GM21619 (cell line): ENCODE measurements at regions not wholly inside any gene's neighbourhood (a gene's known extent, or its start where the extent isn't known, plus 50 kb on each side); places are given as distances from the start of the nearest gene placed in this dataset.
"Not testable (repeated sequence)": the region's sequence is repeated elsewhere in the genome, so short reads cannot be mapped to it uniquely, and the experiment has no call there.

Source experiments
- ATAC-seq: cut with Tn5 transposase; IDR thresholded peaks from one replicate; pipeline ENCODE4 v1.9.1; 2021; ENCODE audit not compliant: unreplicated experiment

DNA sequence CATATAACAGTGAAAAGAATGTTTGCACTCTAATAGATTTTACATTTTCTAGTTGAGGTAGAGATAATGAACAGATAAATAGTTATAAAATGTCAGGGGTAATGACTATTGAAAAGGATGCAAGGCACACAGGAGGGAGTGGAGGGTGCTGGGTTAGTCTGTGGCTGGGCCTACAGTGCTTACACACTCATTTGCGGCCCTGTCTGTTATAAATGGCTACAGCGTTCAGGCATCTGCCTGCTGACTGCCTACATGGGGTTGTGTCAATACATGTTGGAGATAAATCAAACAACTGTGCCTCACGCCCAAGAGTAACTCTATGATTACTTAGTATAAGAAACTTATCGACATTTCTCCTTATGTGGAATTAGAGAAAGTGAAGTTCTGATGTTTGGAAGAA is 313.3 kb downstream of the ACTR3B start:
- ATAC-seq, result no peak

DNA sequence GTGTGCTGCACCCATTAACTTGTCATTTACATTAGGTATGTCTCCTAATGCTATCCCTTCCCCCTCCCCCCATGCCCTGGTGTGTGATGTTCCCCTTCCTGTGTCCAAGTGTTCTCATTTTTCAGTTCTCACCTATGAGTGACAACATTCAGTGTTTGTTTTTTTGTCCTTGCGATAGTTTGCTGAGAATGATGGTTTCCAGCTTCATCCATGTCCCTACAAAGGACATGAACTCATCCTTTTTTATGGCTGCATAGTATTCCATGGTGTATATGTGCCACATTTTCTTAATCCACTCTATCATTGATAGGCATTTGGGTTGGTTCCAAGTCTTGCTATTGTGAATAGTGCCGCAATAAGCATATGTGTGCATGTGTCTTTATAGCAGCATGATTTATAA is 316.7 kb downstream of the ACTR3B start:
- not testable (repeated sequence) for ATAC-seq

DNA sequence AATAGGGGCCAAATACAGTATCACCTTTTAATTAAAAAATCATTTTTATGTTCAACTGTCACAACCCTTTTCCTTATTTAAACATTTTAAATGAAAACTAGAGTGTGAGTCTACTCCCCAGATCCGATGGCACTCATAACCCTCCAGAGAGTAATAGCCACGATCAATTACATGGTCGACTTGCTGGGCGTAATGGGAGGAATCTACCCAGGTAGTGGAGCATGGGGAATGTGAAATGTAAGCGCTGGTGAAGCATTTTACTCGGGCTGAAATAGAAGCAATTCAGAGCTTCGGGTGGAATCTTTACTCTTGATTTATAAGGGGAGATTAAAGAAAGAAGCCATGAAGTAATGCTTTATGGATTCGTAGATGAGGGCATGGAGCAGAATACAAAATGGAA is 321.9 kb downstream of the ACTR3B start:
- ATAC-seq, result no peak

DNA sequence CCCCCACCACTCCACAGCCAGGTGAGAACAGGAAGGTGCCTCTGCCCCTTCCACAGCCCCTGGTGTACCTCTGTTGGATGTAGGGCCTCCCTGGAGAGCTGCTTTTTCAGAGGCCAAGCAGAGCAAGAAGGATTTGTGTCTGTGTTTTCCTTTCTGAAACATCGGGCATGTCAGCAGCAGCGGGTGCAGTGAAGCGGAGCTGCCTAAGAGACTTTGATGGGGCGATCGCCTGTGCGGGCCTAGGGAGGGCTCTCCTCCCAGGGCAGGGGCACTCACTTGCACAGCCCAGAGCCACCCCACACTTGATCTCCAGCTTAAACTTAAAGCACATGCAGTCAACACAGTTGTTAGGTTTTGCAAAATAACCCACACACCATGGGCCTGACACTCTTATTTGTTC is 324.7 kb downstream of the ACTR3B start:
- no peak for ATAC-seq

DNA sequence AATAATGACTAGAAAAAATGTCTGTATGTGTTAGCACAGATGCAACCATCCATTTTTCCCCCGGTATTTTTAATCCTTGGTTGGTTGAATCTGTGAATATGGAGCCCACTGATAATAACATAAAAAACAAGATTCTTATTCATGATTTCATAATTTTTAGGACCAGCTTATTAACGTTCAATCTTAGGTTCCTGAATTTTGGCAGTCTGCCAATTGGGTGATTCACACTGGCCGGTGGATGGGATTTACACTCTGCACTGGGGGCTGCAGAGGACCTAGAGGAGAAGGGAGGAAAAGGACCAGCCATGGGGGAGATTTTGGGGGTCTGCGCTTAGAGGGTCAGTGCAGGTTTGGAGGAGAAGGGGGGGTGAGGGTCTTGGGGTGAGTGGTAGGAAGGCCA is 327.9 kb downstream of the ACTR3B start:
- no peak for ATAC-seq

DNA sequence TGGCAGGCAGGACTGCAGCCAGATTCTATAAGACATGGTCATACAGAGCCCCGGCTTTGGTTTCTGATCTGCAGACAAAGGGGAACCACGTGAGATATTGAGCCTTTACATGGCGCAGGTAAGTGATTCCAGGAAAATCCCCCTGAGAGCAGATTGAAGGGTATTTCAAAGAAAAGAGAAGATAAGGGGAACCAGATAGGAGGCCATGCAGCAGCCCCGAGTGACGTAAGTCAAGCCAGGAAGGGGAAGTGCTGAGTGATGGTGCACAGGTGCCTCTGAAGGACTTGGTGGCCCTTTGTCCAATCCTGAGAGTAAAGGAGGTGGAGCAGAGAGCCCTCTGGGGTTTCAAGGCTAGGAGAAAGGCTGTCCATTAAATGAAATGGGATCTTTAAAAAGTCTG is 329.0 kb downstream of the ACTR3B start:
- ATAC-seq, result no peak

DNA sequence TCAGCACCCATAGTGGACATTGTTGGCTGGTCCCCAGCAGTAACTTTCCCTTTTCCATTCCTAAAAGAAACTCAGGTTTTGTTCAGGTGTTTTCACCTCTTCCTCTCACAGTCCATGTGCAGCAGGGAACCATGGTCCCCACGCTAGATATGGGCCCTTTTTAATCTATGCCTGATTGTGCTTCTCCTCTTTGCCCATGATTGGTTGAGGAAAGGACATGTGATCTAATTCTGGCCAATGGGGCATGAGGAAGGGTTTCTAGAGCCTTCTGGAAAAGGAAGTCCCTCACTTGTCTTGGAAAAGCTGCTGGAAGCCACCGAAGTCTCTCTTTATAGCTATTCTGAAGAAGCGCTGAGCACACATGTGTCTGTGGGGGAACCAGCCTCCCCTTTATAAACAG is 330.7 kb downstream of the ACTR3B start:
- no peak for ATAC-seq

DNA sequence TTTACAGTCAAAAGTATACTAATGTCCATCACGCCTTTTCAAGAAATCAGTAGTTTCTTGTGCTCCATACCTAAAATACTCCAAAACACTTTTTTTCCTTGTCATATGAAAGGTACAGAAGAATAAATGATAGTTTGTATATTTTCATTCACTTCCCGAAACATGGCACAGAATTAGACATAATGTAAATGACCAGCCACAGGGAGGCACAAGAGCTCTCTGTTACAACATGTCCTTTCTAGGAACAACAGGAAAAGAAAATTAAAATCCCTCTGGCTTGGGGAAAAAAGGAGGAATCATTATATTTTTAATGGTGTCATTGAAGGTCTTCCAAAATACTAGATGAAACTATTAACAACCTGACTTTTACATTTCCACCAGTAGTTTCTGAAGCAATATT is 331.2 kb downstream of the ACTR3B start:
- ATAC-seq, result no peak

DNA sequence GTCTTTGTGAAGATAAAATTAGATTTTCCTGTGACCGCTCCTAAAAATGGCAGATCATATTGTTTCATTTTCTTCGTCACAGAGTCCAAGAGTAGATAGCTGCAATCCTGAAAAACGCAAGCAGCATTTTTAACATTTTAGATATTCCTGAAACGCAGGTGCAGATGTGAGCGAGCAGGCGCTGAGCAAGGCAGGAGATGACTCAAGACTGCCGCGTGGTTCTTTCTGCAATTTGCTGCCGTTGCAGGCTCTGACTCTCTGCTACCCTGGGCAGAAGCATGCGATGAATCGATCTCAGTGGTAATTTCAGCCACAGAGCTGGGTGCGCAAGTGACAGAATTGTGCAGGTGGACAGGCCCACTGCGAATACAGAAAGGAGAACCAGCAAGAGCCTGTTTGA is 331.9 kb downstream of the ACTR3B start:
- ATAC-seq, result no peak

DNA sequence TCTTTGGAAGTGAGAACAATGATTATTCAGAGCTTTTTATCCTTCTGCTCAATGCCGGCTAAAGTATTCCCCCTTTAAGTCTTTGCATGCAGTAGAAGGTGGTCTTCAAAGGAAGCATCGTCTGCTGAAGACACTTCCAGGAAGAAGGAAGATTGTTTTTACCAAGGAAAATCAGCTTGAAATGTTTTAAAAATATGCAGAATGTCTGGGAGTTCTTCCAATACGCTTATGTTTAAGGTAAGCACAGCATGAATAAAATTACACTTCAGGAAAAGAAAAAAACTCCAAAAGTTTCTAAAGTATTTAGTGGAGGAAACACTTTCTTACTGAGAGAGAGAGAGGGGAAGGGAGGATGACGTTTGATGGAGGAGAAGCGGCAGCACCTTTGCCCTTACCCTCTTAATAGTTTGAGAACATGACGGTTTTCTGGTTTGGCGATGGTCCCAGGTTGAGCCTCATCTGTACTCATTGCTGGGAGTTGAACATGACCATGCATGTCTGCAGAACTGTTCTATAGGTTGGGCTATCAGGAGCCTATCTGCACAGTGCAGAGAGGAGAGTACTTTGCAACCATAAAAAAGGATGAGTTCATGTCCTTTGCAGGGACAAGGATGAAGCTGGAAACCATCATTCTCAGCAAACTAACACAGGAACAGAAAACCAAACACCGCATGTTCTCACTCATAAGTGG is 338.1 kb downstream of the ACTR3B start:
- ATAC-seq, result no peak

DNA sequence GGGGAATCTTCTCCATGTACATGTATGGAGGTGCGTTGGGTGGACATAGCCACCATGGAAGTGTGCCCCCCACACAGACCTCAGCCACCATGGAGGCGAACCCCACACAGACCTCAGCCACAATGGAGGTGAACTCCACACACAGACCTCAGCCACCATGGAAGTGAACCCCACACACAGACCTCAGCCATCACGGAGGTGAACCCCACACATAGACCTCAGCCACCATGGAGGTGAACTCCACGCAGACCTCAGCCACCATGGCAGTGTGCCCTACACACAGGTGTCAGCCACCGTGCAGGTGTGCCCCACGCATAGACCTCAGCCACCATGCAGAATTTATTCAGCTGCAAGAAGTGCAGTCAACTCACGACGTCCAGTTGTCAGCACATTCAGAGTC is 339.7 kb downstream of the ACTR3B start:
- ATAC-seq, result no peak

DNA sequence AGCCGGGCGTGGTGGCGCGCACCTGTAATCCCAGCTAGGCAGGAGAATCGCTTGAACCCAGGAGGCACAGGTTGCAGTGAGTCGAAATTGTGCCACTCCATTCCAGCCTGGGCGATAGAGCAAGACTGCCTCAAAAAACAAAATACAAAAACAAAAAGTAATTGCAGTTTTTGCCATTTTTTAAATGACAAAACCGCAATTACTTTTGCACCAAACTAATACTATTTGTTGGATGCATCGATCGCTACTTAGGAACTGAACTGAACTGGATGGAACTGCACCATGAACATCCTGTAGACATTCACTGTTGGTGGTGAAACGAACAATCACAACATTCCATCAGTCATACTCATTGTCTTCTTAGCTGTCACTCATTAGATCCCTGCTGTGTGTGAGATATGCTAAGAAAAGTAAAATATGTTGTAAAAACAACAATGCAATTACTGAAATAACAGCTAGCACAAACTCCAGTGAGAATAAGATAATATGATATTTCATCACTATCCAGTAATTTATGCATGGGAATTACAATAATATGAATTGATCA is 341.2 kb downstream of the ACTR3B start:
- ATAC-seq, result no peak

DNA sequence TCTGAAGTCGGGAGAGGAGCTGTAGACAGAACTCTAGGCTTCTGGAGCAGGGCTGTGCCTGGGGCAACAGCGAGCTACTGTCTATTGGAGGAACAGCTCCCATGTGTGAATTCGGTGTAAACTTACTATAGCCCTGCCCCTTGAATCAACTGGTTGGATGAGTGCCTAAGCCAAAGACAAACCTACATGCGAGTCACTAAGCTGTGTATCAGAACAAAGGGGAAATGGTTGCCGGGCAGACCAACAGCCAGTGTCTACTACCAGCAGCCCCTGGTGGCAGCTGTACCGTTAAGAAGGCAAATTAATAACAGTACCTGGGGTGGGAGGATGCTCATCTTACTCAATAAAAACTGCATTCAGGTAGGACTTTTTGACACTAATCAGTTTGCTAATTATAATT is 343.6 kb downstream of the ACTR3B start:
- ATAC-seq, result no peak

DNA sequence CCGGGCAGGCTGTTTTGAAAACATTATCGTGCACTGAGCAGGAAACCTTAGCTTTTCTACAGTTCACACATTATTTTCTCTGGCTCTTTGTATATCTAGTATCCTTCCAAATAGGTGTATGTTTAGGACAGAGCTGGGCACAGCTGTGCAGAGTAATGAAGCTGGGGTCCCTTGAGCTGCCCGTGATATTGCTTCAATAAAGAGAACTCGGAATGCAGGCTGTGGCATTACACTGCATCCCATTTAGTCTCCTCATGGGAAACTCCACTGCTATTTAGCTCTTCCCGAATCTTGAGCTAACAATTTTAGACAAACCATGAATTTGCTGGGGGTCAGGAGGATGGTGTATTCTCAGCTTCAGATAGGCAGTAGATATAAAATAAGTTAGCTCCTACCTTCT is 348.3 kb downstream of the ACTR3B start:
- ATAC-seq, result no peak

DNA sequence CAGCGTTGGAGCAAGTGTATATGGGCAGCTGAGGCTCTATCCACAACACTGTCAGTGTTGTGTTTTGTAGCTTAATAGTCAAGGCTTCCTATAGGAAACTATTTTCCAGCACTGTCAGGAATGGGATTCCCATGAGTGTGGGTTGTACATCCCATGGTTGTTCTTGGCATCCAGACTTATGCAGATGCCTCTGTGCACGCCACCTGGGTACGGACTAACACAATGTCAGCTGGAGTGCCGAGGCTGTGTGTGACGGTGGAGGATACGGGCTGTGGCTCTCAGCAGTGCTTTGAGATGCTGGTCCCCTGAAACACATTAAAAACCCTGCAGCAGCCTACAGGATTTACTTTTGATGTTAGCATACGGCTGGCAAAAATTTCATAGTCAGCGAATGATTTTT is 350.0 kb downstream of the ACTR3B start:
- ATAC-seq, result no peak

DNA sequence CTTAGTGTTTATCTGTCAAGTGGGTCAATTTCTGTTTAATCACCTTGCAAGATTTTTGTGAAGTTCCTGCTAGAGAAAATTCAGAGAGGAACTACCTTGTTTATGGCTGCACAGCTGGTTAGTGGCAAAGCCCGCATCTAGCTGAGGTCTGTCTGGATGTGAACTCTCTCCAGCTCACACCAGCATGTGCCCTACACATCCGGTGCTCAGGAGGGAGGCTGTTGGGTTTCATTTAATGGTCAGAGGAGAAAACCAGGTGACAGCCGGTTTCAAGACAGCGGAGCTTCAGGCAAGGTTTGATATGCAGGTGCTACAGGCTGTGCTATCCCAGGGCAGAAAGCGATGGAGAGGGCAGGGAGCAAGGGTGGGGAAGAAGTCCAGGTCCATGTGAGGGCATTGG is 351.1 kb downstream of the ACTR3B start:
- ATAC-seq, result no peak

DNA sequence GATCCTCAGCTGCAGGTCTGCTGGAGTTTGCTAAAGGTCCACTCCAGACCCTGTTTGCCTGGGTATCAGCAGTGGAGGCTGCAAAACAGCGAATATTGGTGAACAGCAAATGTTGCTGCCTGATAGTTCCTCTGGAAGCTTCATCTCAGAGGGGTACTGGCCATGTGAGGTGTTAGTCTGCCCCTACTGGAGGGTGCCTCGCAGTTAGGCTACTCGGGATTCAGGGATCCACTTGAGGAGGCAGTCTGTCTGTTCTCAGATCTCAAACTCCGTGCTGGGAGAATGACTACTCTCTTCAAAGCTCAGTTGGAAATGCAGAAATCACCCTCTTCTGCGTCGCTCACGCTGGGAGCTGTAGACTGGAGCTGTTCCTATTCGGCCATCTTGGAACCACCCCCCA is 362.7 kb downstream of the ACTR3B start:
- ATAC-seq, result not testable (repeated sequence)

DNA sequence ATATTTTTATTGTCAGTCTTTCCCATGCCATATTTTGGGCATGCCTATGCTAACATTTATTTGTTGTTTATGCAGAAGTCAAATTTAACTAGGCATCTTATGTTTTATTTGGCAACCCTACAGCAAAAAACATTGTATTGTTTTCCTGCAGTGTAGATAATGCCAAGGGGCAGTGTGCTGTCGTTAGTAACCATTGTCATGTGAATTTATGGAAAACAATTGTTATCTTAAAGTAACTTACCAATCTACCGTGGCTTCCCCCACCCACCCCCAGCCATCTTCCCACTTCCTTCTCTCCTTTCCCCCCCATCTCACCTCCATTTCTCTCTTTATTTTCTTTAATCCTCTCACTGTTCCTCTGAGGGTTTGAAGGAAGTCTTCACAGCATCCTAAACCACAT is 370.5 kb downstream of the ACTR3B start:
- no peak for ATAC-seq

DNA sequence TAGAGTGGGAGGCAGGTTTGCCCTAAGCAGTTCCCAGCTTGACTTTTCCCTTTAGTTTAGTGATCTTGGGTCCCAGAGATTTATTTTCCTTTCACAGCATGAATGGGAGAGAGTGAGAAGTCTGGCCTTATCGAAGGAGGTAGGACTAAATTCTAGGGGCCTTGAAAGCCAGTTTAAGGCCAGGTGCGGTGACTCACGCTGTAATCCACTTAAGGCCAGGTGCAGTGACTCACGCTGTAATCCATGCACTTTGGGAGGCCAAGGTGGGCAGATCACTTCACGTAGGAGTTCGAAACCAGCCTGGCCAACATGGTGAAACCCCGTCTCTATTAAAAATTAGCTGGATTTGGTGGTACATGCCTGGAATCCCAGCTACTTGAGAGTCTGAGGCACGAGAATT is 392.2 kb downstream of the ACTR3B start:
- ATAC-seq, result no peak

DNA sequence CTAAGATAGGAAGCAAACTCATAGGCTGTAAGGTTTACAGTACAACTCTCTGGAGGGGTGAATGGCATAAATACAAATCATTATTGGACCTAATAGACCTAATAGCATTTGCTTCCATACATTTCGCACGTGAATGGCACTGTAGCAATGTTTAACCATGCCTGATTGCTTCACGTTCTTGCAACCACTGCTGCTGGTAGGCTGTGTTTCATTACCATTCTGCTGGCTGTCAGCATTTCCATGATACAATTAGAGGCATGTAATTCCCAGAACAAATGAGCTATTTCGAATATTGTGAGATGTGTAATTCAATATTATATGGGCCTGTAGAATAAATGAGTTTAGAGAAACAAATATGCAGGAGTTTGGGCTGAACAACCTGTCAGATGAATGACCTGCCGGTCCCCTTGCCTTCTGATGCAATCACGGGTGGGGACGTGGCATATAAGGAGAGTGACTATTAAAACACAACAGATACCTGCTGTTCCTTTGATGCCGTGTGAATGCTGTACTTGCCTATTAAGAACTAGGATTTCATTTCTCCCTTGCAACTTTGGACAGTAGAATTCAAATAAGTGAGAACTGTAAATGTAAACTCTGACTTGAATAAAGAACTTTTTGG is 393.4 kb downstream of the ACTR3B start:
- no peak for ATAC-seq

DNA sequence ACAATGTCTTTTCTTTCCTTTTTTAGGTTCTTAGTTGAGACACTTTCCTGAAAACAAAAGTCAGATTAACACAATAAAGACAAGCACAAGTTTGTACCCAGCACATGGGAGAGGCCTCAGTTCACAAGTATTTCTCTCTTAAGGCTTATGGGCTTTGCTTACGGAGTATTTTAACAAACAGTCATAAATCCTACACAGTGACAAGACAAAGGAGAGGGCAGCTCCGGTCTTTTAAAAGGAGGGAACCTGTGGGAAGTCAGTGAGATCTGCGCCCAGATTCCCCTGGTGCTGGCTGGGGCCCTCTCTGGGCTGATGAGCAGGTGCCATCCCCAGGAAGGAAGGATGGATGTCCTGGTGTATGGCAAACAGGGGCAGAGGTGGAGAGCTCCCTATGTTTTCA is 398.6 kb downstream of the ACTR3B start:
- ATAC-seq, result no peak

DNA sequence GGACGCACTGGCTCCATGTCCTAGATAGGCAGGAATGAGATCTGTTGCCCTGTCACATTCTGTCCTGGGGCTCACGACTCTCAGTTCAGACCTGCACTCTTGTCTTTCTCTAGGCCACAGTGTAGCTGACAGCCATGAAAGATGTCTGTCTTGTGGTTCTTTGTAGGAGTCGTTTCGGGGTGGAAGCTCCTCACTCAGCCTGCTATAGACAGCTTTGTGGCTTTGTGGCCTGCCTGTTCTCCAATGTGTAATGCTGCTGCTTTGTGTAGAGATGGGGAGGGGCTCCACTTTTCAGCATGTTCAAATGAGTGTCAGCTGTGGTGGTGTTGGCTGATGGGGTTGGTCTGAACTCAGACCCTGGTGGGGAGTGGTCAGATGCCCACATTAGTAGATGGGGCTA is 410.7 kb downstream of the ACTR3B start:
- no peak for ATAC-seq

DNA sequence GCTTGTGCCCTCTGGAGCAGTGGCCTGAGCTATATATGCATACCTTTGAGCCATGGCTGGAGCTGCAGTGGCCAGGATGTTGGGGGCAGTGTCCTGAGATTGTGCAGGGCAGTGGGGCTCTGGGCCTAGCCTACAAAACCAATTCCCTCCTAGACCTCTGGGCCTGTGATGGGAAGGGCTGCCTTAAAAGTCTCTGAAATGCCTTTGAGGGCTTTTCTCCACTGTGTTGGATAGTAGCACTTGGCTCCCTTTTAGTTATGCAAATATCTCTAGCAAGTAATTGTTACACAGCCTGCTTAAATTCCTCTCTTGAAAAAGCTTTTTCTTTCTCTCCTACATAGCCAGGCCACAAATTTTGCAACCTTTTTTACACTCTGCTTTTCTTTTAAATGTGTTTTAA is 426.4 kb downstream of the ACTR3B start:
- ATAC-seq, result no peak
